NCI-H2029 (cell line): ENCODE measurements at regions not wholly inside any gene's neighbourhood (a gene's known extent, or its start where the extent isn't known, plus 50 kb on each side); places are given as distances from the start of the nearest gene placed in this dataset.

Experiments used
- DNase-seq: peaks from one replicate; lab custom pipeline; 2025; lab: John Stamatoyannopoulos, UW

- DNase-seq: no peak
Observed at GRCh38 chr20:42020316-42020715, 402.1 kb upstream of the CHD6 start.

GRCh38 chr20:42018979-42019378 lies 400.8 kb upstream of the CHD6 start:
- no peak for DNase-seq

- DNase-seq: no peak
Observed at GRCh38 chr20:42010090-42010489, 391.9 kb upstream of the CHD6 start.

- no peak for DNase-seq
Observed at GRCh38 chr20:42007251-42007650, 389.1 kb upstream of the CHD6 start.

GRCh38 chr20:42005211-42005610 lies 387.0 kb upstream of the CHD6 start:
- no peak for DNase-seq

- DNase-seq: no peak
Observed at GRCh38 chr20:42003380-42003779, 385.2 kb upstream of the CHD6 start.

- no peak for DNase-seq
Observed at GRCh38 chr20:41998539-41999341, 380.6 kb upstream of the CHD6 start.

GRCh38 chr20:41996951-41997350 lies 378.8 kb upstream of the CHD6 start:
- no peak for DNase-seq

GRCh38 chr20:41992481-41992880 lies 374.3 kb upstream of the CHD6 start:
- no peak for DNase-seq

- no peak for DNase-seq
Observed at GRCh38 chr20:41991412-41991811, 373.2 kb upstream of the CHD6 start.

- DNase-seq: no peak
Observed at GRCh38 chr20:41989935-41990635, 371.9 kb upstream of the CHD6 start.

- no peak for DNase-seq
Observed at GRCh38 chr20:41989039-41989679, 371.0 kb upstream of the CHD6 start.

GRCh38 chr20:41984031-41984430 lies 365.9 kb upstream of the CHD6 start:
- no peak for DNase-seq

GRCh38 chr20:41983159-41983558 lies 365.0 kb upstream of the CHD6 start:
- no peak for DNase-seq

- DNase-seq: no peak
Observed at GRCh38 chr20:41981746-41982145, 363.6 kb upstream of the CHD6 start.

GRCh38 chr20:41978875-41979274 lies 360.7 kb upstream of the CHD6 start:
- no peak for DNase-seq

- no peak for DNase-seq
Observed at GRCh38 chr20:41978246-41978790, 360.1 kb upstream of the CHD6 start.

GRCh38 chr20:41969656-41970055 lies 351.5 kb upstream of the CHD6 start:
- DNase-seq: no peak

GRCh38 chr20:41960166-41960565 lies 342.0 kb upstream of the CHD6 start:
- no peak for DNase-seq

- no peak for DNase-seq
Observed at GRCh38 chr20:41958391-41958790, 340.2 kb upstream of the CHD6 start.

GRCh38 chr20:41956338-41957074 lies 338.3 kb upstream of the CHD6 start:
- DNase-seq: peak; percentile 32

GRCh38 chr20:41952166-41952565 lies 334.0 kb upstream of the CHD6 start:
- DNase-seq: no peak
